HG03469 (cell line): ENCODE measurements at regions not wholly inside any gene's neighbourhood (a gene's known extent, or its start where the extent isn't known, plus 50 kb on each side); places are given as distances from the start of the nearest gene placed in this dataset.
"Not testable (repeated sequence)": the region's sequence is repeated elsewhere in the genome, so short reads cannot be mapped to it uniquely, and the experiment has no call there.

ENCODE experiments used
- ATAC-seq: cut with Tn5 transposase; IDR thresholded peaks from one replicate; pipeline ENCODE4 v1.9.1; 2021; ENCODE audit warnings: mild to moderate bottlenecking, moderate library complexity, moderate number of reproducible peaks; ENCODE audit not compliant: unreplicated experiment

DNA sequence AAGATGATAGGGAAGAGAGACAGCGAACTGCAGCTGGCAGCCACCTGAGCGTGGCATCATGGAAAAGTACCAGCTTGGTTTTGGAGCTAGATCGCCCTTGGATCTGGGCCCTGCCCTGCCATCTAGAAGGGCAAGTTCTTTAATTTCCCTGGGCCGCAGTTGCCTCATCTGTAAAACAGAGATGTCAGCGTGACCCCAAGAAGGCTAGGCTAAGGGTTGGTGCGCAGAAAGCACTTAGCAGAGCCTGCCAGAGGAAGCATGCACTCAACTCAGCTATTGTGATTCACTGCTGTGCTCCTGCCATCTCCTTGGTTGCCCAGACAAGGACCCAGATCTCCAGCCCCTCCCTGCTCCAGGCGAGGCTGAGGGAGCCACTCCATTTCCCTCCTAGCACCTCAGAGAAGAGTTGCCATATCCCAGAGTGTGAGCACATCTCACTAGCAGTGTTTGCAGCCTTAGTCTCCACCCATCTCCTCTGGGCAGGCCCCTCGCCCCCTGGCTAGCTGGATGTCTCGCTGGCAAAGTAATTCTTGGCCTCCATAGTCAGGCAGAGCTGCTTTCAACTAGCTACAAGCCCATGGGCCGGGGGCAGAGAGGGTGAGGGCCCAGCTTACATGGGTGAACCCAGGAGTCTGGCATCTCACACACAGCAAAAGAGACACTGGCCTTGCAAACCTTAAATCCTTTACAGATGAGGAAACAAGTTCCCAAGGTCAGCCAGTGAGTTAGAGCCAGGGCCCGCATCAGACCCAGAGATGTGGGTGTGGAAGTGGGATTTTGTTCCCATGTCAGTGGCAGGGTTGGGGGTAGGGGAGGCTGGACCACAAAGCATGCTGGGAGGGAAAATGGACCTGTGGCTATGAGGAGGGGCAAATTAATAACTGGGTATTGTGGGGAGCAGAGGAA lies 280.7 kb upstream of the TLE3 start:
- no peak for ATAC-seq

DNA sequence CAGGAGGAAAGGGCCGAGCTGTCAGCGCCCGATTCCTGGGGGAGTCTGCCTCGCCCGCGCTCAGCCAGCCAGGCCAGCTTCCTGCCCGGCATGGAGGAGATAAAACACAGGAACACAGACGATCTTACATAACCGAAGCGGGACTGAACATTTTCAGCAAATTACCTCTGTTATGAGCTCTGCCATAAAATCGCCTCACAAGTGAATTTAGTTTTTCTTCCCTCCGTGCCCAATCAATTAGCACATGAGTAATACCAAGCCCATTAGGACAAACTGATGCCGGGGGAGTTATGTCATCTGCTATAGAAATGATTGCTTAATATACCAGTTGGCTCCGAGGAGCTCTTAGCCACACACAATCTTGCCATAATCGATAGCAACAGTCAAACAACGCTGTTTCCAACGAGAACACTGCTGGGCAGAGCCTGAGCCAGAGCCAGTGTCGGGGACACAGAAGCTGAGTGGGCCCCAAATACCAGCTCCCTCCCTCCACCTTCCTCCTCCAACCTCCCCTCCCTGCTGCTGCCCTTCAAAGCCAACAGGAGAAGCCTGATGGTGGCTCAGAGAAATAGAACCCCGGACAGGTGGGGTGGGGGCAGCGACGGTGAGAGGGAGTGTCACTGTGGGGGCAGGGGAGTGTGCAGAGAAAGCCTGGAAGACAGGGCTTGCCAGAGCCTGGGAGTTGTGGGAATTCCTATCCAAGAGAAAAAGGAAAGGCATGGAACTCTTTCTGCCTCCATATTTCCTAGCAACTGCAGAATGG lies 279.4 kb upstream of the TLE3 start:
- no peak for ATAC-seq

- no peak for ATAC-seq
Measured at GRCh38 chr15:70376031-70376928, 278.6 kb upstream of the TLE3 start.

GRCh38 chr15:70375586-70375985 lies 277.9 kb upstream of the TLE3 start:
- no peak for ATAC-seq

DNA sequence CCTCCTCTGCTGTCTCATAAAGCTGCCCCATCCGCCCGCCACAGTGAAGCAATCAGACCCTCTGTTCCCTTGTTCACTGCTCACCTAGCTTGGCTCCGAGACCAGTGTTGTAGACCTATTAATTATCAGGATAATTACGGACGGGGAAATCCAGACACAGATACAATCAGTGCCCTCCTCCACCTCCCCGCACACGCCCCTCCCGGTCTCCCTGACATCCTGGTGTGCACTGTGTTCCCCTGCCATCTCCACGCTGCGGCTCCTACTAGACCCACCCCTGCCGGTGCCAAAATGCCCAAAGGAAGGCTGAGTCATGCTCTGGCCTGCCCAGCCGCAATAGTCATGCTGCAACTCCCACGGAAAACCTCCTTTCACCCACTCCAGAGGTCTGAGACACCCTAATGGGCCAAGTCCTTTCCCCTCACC lies 277.3 kb upstream of the TLE3 start:
- no peak for ATAC-seq

GRCh38 chr15:70374096-70374495 lies 276.4 kb upstream of the TLE3 start:
- ATAC-seq, result no peak

DNA sequence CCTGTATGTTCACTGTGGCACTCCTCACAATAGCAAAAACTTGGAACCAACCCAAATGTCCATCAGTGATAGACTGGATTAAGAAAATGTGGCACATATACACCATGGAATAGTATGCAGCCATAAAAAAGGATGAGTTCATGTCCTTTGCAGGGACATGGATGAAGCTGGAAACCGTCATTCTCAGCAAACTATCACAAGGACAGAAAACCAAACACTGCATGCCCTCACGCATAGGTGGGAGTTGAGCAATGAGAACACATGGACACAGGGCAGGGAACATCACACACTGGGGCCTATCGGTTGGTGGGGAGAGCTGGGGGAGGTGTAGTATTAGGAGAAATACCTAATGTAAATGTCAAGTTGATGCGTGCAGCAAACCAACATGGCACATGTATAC lies 275.7 kb upstream of the TLE3 start:
- ATAC-seq, result not testable (repeated sequence)

GRCh38 chr15:70367913-70368705 lies 270.4 kb upstream of the TLE3 start:
- not testable (repeated sequence) for ATAC-seq

- ATAC-seq, result not testable (repeated sequence)
Measured at GRCh38 chr15:70364023-70364422, 266.3 kb upstream of the TLE3 start.

DNA sequence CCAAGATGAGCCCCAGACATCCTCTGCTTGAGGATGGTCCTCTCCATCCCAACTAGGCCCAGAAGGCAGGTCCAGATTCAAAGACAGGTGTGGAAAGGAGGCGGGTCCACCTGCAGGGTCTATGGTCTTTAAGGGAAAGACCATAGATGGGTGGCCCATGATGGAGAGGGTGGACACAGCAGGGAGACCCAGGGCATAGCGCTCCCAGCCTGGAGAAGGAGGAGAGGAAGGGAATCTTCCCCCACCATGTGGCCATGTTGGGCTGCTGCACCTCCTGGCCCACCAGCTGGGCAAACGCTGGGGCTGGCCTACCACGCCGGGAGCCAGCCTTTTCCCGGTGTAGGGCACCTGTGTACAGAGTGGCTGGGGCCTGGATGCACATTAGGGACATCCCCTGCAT lies 265.2 kb upstream of the TLE3 start:
- ATAC-seq, result no peak

- ATAC-seq, result no peak
Measured at GRCh38 chr15:70362350-70362749, 264.6 kb upstream of the TLE3 start.

DNA sequence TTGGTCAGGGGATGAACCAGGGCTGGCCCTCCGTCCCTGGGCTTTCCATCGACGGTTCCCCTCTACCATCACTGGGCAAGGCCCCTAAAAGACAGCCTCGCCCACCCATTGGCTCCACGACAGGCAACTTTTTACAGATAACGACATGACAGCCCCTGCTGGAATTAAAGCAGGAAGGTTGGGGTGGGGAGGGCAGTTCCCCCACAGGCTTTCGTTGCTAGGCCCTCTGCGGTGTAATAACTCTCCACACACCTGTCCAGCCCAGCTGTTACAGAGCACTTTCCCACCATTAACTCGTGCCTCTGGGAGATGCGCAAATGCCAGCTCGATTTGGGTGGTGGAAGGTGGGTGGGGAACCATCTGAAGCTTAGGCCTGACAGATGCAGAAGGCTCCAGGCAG lies 264.2 kb upstream of the TLE3 start:
- no peak for ATAC-seq

- ATAC-seq, result no peak
Measured at GRCh38 chr15:70361106-70361505, 263.4 kb upstream of the TLE3 start.

- ATAC-seq, result no peak
Measured at GRCh38 chr15:70358871-70359647, 261.3 kb upstream of the TLE3 start.

DNA sequence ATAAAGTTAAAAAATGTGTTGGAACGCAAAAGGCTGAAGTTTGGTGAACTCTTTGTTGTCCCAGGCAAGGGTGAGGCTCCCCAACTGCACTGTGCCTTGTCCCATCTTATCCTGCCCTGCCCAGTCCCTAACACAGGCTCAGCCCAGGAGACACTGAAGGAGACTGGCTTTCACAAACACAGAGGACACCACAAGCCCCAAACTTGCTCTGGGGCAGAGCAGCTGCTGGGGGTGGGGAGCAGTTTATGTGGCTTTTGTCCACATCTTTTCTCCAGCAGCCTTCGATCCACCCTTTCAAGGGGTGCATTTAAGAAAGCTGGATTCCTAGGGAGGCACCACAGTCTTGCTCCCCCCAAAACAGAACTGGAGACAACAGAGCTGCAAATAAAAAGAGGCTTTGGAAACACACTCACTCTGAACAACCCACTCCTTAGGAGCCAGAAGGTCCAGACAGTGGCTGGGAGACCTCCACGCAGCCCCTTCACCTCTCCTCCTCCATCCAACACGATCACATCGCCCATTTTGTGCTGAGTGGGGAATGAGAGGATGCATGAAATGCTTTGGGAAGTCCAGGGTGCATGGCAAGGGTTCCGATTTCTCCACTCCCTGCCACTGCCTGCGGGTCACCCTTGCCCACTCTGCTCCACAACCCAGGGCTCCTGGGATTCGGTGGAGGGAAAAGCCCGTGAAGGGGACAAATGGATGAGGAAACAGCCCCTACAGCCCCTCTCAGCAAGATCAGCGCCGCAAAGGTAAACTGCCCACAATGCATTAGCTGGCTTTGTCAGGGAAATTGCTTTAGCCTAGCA lies 260.5 kb upstream of the TLE3 start:
- no peak for ATAC-seq

GRCh38 chr15:70357453-70357852 lies 259.7 kb upstream of the TLE3 start:
- no peak for ATAC-seq

DNA sequence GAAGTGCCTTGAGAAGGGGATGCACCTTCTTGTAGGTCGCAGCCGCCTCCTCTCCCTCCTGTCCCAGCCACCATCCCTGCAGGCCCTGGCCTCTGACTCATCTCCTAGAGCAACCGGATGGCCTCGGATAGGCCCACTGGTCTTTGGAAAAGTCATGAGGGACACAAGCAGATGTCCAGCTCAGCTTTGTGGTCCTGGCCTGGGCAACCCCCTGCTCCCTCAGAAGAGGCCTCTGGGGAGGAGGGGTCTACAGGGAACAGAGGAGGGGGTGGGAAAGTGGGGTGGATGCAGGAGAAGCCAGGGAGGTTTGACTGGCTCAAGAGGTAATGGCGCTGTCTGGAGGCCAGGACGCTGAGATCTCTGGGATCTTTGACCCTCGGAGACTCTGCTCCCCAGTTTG lies 259.2 kb upstream of the TLE3 start:
- no peak for ATAC-seq

DNA sequence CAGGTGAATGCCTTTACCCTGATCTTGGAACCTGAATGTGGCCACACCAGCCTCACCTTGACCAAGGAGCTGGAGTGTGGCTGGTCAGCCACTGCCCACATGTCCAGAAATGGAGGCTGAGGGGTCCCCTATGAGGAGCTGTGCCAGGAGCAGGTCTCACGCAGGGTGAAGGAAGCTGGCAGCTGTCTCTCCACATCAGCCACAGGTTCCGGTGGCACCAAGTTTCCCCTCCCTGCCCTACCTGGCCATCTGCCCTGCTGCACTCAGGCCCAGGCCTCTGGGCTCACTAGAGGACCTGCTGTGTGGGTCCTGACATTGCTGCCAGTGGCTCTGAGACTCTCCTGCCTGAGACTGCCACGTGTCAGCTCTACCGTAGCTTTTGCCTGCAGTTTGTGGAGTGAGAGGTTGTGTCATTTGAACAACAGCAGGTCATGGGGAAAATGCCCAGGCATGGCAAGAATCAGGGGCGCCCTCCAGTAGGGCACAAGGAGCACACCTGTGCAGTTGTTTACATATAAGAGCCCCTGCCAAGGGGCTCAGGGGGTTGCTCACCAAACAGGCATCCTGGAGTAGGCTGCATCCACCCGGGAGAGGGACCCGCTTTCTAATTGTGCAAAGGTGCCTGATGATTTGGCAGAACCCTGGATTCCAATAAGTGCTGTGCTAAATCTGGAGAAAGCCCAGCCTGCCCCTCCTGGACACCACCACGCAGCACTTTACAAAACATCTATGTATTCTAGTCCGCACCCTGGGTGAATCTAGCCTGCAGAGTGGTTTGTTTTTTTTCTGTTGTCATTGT lies 258.5 kb upstream of the TLE3 start:
- no peak for ATAC-seq
